Endothelial cell of umbilical vein (primary cell): ENCODE measurements at regions not wholly inside any gene's neighbourhood (a gene's known extent, or its start where the extent isn't known, plus 50 kb on each side); places are given as distances from the start of the nearest gene placed in this dataset.

Source experiments
- BruUV-seq: library from RNA; stranded (reverse); fragments of 400-500 nt; replicated peaks from 2 replicates; lab custom pipeline; 2021; lab: Mats Ljungman, UMichigan
- CTCF ChIA-PET: fragments of 300-600, 350-600 bp; sonication (Branson Sonifier 250); formaldehyde crosslinking; loops from one replicate; lab custom pipeline; 2021; ENCODE audit warnings: antibody characterized with exemption, inconsistent platforms; lab: Charles Lee
- POLR2A ChIA-PET: fragments of 300-600, 350-600 bp; sonication (Branson Sonifier 250); formaldehyde crosslinking; loops from one replicate; lab custom pipeline; 2021; ENCODE audit warnings: antibody characterized with exemption, inconsistent platforms; lab: Charles Lee
- DNase-seq: peaks from one replicate; pipeline ENCODE4 v3.0.0-alpha.2; 2011; ENCODE audit warnings: low read depth, low spot score
- FAIRE-seq: peaks from 2 replicates; lab custom pipeline; 2011; peaks lifted over from hg19 to GRCh38; lab: Jason Lieb, UNC
- H2AFZ ChIP-seq: 2 replicates; pipeline ENCODE4 v1.6.0; 2012; ENCODE audit warnings: low read depth, low read length, control low read depth, inconsistent platforms
- H3K27ac ChIP-seq: 2 replicates; pipeline ENCODE4 v1.5.1; 2011; ENCODE audit warnings: low read depth, mild to moderate bottlenecking, control low read depth, low read length, moderate library complexity; ENCODE audit not compliant: insufficient read depth
- H3K27me3 ChIP-seq, 2 experiments: 2 replicates each; pipeline versions ENCODE4 v1.6.0 to v1.6.1; 2011; ENCODE audit warnings: low read length in 2 of 2, mixed read lengths in 1 of 2; ENCODE audit not compliant: control insufficient read depth in 2 of 2, insufficient read depth in 2 of 2
- H3K36me3 ChIP-seq, 2 experiments: 2 replicates in 1 of 2; 3 replicates in 1 of 2; pipeline ENCODE4 v1.5.1; 2011; ENCODE audit warnings: low read length in 2 of 2, mild to moderate bottlenecking in 1 of 2, moderate library complexity in 1 of 2; ENCODE audit not compliant: control insufficient read depth in 2 of 2, insufficient read depth in 2 of 2; ENCODE audit errors: extremely low read depth in 1 of 2
- H3K4me1 ChIP-seq: 3 replicates; pipeline ENCODE4 v1.5.1; 2011; ENCODE audit warnings: mild to moderate bottlenecking, low read length; ENCODE audit not compliant: control insufficient read depth, insufficient read depth; ENCODE audit errors: extremely low read depth
- H3K4me2 ChIP-seq: 2 replicates; pipeline ENCODE4 v1.6.1; 2011; ENCODE audit warnings: low read length, control low read depth, mixed read lengths; ENCODE audit not compliant: insufficient read depth
- H3K4me3 ChIP-seq, 3 experiments: fragments of 200-600 bp in 1 of 3; sonication (generic), shearing (Covaris generic) in 1 of 3; replicated peaks in 1 of 3; 2 replicates each; pipeline ENCODE4 v1.5.1; 2011 to 2016; ENCODE audit warnings: control low read depth in 3 of 3, low read length in 3 of 3, mild to moderate bottlenecking in 2 of 3, inconsistent platforms in 1 of 3, low read depth in 1 of 3, moderate library complexity in 1 of 3; ENCODE audit not compliant: insufficient read depth in 1 of 3
- H3K79me2 ChIP-seq: 2 replicates; pipeline ENCODE4 v1.6.0; 2012; ENCODE audit warnings: low read length, inconsistent platforms; ENCODE audit not compliant: control insufficient read depth, insufficient read depth
- H3K9ac ChIP-seq: replicated peaks from 2 replicates; pipeline ENCODE3; 2011; ENCODE audit warnings: low read length, control low read depth; ENCODE audit not compliant: insufficient read depth; ENCODE audit errors: extremely low read depth
- H3K9me1 ChIP-seq: replicated peaks from 3 replicates; pipeline ENCODE4 v1.6.0; 2011; ENCODE audit warnings: mild to moderate bottlenecking, low read length; ENCODE audit not compliant: control insufficient read depth, insufficient read depth; ENCODE audit errors: extremely low read depth
- H3K9me3 ChIP-seq: replicated peaks from 2 replicates; pipeline ENCODE4 v1.5.1; 2012; ENCODE audit warnings: low read length, inconsistent platforms; ENCODE audit not compliant: control insufficient read depth, insufficient read depth
- H4K20me1 ChIP-seq: replicated peaks from 2 replicates; pipeline ENCODE3; 2011; ENCODE audit warnings: mild to moderate bottlenecking, low read length; ENCODE audit not compliant: control insufficient read depth, insufficient read depth; ENCODE audit errors: extremely low read depth
- EZH2 ChIP-seq: IDR thresholded peaks from 2 replicates; pipeline ENCODE4 v1.6.1; 2012; ENCODE audit warnings: borderline replicate concordance, low read depth, mild to moderate bottlenecking, moderate library complexity, low read length, inconsistent platforms; ENCODE audit not compliant: severe bottlenecking
- FOS ChIP-seq: IDR thresholded peaks from 2 replicates; pipeline ENCODE4 v1.6.1; 2011; ENCODE audit warnings: mild to moderate bottlenecking, low read length, moderate library complexity, borderline replicate concordance; ENCODE audit not compliant: insufficient read depth
- GATA2 ChIP-seq: IDR thresholded peaks from 2 replicates; pipeline ENCODE4 v1.7.0; 2011; ENCODE audit warnings: low read depth, mild to moderate bottlenecking, moderate library complexity, mixed read lengths, low read length; ENCODE audit not compliant: insufficient read length, insufficient read depth
- JUN ChIP-seq: IDR thresholded peaks from 2 replicates; pipeline ENCODE4 v1.6.1; 2011; ENCODE audit warnings: borderline replicate concordance, low read depth; ENCODE audit not compliant: insufficient read length, insufficient read depth
- MYC ChIP-seq: IDR thresholded peaks from one replicate; pipeline ENCODE4 v1.6.1; 2011; ENCODE audit warnings: mild to moderate bottlenecking, low read depth, low read length
- POLR2A ChIP-seq: IDR thresholded peaks from 2 replicates; pipeline ENCODE4 v1.6.1; 2012; ENCODE audit warnings: low read depth, mild to moderate bottlenecking, control low read depth, low read length
- POLR2AphosphoS5 ChIP-seq: IDR thresholded peaks from 2 replicates; pipeline ENCODE4 v1.6.1; 2012; ENCODE audit warnings: low read depth, mild to moderate bottlenecking, control low read depth, low read length, moderate library complexity; ENCODE audit not compliant: insufficient read depth
- dilution Hi-C: fragments of 300-500 bp; cut with MboI; formaldehyde crosslinking; loops from one replicate; pipeline ENCODE4 v1.15.0; 2019; ENCODE audit warnings: low sequenced_read_pairs; ENCODE audit not compliant: extremely low pct_ligation_motif_present
- intact Hi-C: fragments of 100-400 bp; cut with micrococcal nuclease; formaldehyde crosslinking; loops from one replicate; pipeline ENCODE4 v1.10.0; 2022
- TF ChIP-seq, protein P1 (sequence below), 2 donors: IDR thresholded peaks; 1 replicate in 1 of 2; 2 replicates in 1 of 2; pipeline ENCODE4 v1.5.1; 2011; ENCODE audit warnings: low read length in 2 of 2, mild to moderate bottlenecking in 2 of 2, moderate library complexity in 2 of 2, control low read depth in 1 of 2, inconsistent platforms in 1 of 2, low read depth in 1 of 2; ENCODE audit not compliant: insufficient read depth in 1 of 2; ENCODE audit errors: extremely low read depth in 1 of 2
- TF ChIP-seq, protein P2 (sequence below): IDR thresholded peaks from 2 replicates; pipeline ENCODE4 v1.6.1; 2011; ENCODE audit not compliant: insufficient read depth, insufficient read length

DNA sequence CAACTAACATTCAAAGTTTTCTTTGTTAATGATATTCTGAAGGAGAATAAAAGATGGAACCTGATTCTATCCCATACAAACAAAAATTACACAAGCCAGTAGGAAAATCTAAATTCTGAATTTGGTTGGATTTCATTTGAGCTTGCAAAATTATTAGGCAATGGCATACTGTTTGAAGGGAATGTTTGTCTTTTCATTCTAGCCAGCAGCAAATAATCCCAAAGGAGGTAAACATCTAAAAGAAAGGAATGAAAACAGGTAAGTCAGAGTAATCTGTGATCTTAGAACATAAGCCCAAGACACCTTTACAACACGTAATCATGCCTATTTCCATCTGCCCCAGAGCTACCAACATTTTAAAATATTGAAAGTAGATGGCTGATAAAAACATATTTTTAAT lies 482.1 kb upstream of the CITED2 start:
- no peak overlapping the region for H3K9ac ChIP-seq
- H3K9me1 ChIP-seq = no peaks in the 10 kb centered on the region
- DNase-seq (no peak), FAIRE-seq (no peak)
- H3K79me2 ChIP-seq = no peaks in the 10 kb centered on the region
- no peak overlapping the region for H3K27ac ChIP-seq
- no peaks in the 10 kb centered on the region for H3K9me3 ChIP-seq
- no peak overlapping the region for H3K4me3 ChIP-seq
- H4K20me1 ChIP-seq = no peaks in the 10 kb centered on the region
- no TSS peak for BruUV-seq
- no peak overlapping the region for H3K4me2 ChIP-seq
- no peaks in the 10 kb centered on the region for H3K36me3 ChIP-seq
- intact Hi-C loops (no loop called here), dilution Hi-C loops (no loop called here)
- H3K4me1 ChIP-seq = no peaks in the 10 kb centered on the region
- ChIA-PET CTCF (no interaction called here), POLR2A (no interaction called here)
- no peak overlapping the region for H2AFZ ChIP-seq
- TF ChIP-seq FOS (no peak), JUN (no peak), POLR2A (no peak), GATA2 (no peak), MYC (no peak), EZH2 (no peak), POLR2AphosphoS5 (no peak)
- TF ChIP-seq, protein P1, sequence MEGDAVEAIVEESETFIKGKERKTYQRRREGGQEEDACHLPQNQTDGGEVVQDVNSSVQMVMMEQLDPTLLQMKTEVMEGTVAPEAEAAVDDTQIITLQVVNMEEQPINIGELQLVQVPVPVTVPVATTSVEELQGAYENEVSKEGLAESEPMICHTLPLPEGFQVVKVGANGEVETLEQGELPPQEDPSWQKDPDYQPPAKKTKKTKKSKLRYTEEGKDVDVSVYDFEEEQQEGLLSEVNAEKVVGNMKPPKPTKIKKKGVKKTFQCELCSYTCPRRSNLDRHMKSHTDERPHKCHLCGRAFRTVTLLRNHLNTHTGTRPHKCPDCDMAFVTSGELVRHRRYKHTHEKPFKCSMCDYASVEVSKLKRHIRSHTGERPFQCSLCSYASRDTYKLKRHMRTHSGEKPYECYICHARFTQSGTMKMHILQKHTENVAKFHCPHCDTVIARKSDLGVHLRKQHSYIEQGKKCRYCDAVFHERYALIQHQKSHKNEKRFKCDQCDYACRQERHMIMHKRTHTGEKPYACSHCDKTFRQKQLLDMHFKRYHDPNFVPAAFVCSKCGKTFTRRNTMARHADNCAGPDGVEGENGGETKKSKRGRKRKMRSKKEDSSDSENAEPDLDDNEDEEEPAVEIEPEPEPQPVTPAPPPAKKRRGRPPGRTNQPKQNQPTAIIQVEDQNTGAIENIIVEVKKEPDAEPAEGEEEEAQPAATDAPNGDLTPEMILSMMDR (IDR thresholded peaks at IDR 0.05; ENCODE audit: extremely low read depth in 1 of 2, insufficient read depth in 1 of 2, low read depth in 1 of 2, low read length in 2 of 2) = no peak
- TF ChIP-seq, protein P2, sequence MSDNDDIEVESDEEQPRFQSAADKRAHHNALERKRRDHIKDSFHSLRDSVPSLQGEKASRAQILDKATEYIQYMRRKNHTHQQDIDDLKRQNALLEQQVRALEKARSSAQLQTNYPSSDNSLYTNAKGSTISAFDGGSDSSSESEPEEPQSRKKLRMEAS = no peak
- H3K27me3 ChIP-seq = no peaks in the 10 kb centered on the region
